OCI-LY7 (cell line): ENCODE measurements at regions not wholly inside any gene's neighbourhood (a gene's known extent, or its start where the extent isn't known, plus 50 kb on each side); places are given as distances from the start of the nearest gene placed in this dataset.

Experiments used
- BruUV-seq: library from RNA; stranded (reverse); fragments of 400-500 nt; replicated peaks from 2 replicates; lab custom pipeline; 2021; lab: Mats Ljungman, UMichigan
- CTCF ChIA-PET: fragments of 300-600 bp; sonication (Branson Sonifier 250); formaldehyde crosslinking; loops from one replicate; lab custom pipeline; 2022; ENCODE audit warnings: antibody characterized with exemption; ENCODE audit not compliant: unreplicated experiment; lab: Charles Lee
- POLR2A ChIA-PET: fragments of 300-600 bp; sonication (Branson Sonifier 250); formaldehyde crosslinking; loops from one replicate; lab custom pipeline; 2022; ENCODE audit warnings: antibody characterized with exemption; lab: Charles Lee
- DNase-seq: peaks from one replicate; pipeline ENCODE4 v3.0.0-alpha.2; 2015; ENCODE audit warnings: low spot score
- H2AFZ ChIP-seq: fragments of 200-600 bp; sonication (generic), shearing (Covaris generic); 2 replicates; pipeline ENCODE4 v1.6.1; 2014; ENCODE audit warnings: mild to moderate bottlenecking, antibody characterized with exemption, low read length, moderate library complexity
- H3K27ac ChIP-seq: fragments of 200-600 bp; sonication (generic); 2 replicates; pipeline ENCODE4 v1.5.1; 2014; ENCODE audit warnings: mixed run types, low read depth, mild to moderate bottlenecking, moderate library complexity, low read length, inconsistent platforms; ENCODE audit not compliant: poor library complexity, severe bottlenecking
- H3K36me3 ChIP-seq: fragments of 200-600 bp; sonication (generic); 2 replicates; pipeline ENCODE4 v1.6.1; 2014; ENCODE audit warnings: mild to moderate bottlenecking, antibody characterized with exemption, low read length, moderate library complexity, mixed read lengths; ENCODE audit not compliant: insufficient read depth
- H3K4me1 ChIP-seq: fragments of 200-600 bp; sonication (generic); 2 replicates; pipeline ENCODE4 v1.5.1; 2014; ENCODE audit warnings: mild to moderate bottlenecking, low read length; ENCODE audit not compliant: insufficient read depth, poor library complexity, severe bottlenecking
- H3K4me2 ChIP-seq: fragments of 200-600 bp; sonication (generic); 2 replicates; pipeline ENCODE4 v1.6.1; 2014; ENCODE audit warnings: mild to moderate bottlenecking, low read length
- H3K4me3 ChIP-seq: fragments of 200-600 bp; sonication (generic); 2 replicates; pipeline ENCODE4 v1.5.1; 2014; ENCODE audit warnings: mild to moderate bottlenecking, low read depth, low read length; ENCODE audit not compliant: poor library complexity, severe bottlenecking
- H3K79me2 ChIP-seq: fragments of 200-600 bp; sonication (generic); 2 replicates; pipeline ENCODE4 v1.6.1; 2016; ENCODE audit warnings: low read depth, mild to moderate bottlenecking, low read length, moderate library complexity, mixed read lengths; ENCODE audit not compliant: insufficient read depth
- H3K9me2 ChIP-seq: fragments of 200-600 bp; sonication (generic); 2 replicates; pipeline ENCODE4 v1.6.1; 2016; ENCODE audit warnings: mild to moderate bottlenecking, low read length, mixed read lengths; ENCODE audit not compliant: insufficient read depth
- H3K9me3 ChIP-seq: fragments of 200-600 bp; sonication (generic); 2 replicates; pipeline ENCODE4 v1.6.1; 2014; ENCODE audit warnings: mild to moderate bottlenecking, mixed run types, low read length, mixed read lengths
- H4K20me1 ChIP-seq: fragments of 200-600 bp; sonication (generic); 2 replicates; pipeline ENCODE4 v1.6.1; 2014; ENCODE audit warnings: mild to moderate bottlenecking, antibody characterized with exemption, low read length, moderate library complexity, mixed read lengths; ENCODE audit not compliant: insufficient read depth
- CTCF ChIP-seq: fragments of 200-600 bp; sonication (generic); conservative IDR thresholded peaks from 2 replicates; pipeline ENCODE4 v1.5.1; 2014; ENCODE audit warnings: mild to moderate bottlenecking, antibody characterized with exemption, low read length, moderate library complexity, mixed read lengths
- EZH2phosphoT487 ChIP-seq: fragments of 200-600 bp; sonication (generic); IDR thresholded peaks from 2 replicates; pipeline ENCODE4 v1.6.1; 2018; ENCODE audit warnings: low read depth, borderline replicate concordance, mild to moderate bottlenecking, mixed run types, antibody characterized with exemption, low read length, moderate library complexity, mixed read lengths
- intact Hi-C: fragments of 100-400 bp; cut with micrococcal nuclease; formaldehyde crosslinking; loops from one replicate; pipeline ENCODE4 v1.10.0; 2022; ENCODE audit not compliant: unreplicated experiment

- ChIA-PET CTCF (no interaction called here), POLR2A (no interaction called here)
- H4K20me1 ChIP-seq, result no peaks in the 10 kb centered on the region
- no peaks in the 10 kb centered on the region for H3K9me3 ChIP-seq
- TF ChIP-seq EZH2phosphoT487 (no peak), CTCF (no peak)
- H3K27ac ChIP-seq, result no peak overlapping the region
- no peak for DNase-seq
- BruUV-seq, result no TSS peak
- H3K79me2 ChIP-seq, result no peaks in the 10 kb centered on the region
- no peak overlapping the region for H3K4me2 ChIP-seq
- H3K4me1 ChIP-seq, result no peaks in the 10 kb centered on the region
- H3K36me3 ChIP-seq, result no peaks in the 10 kb centered on the region
- intact Hi-C loops, result no loop called here
- H2AFZ ChIP-seq, result no peak overlapping the region
- no peaks in the 10 kb centered on the region for H3K9me2 ChIP-seq
- H3K4me3 ChIP-seq, result no peak overlapping the region
Measured at GRCh38 chr22:47782328-47783075, 1020.1 kb downstream of the TBC1D22A start.

- no peak for TF ChIP-seq CTCF
- TF ChIP-seq EZH2phosphoT487, result no peak
- no peaks in the 10 kb centered on the region for H3K36me3 ChIP-seq
- no peaks in the 10 kb centered on the region for H3K9me3 ChIP-seq
- H2AFZ ChIP-seq, result no peak overlapping the region
- H3K9me2 ChIP-seq, result no peaks in the 10 kb centered on the region
- DNase-seq, result no peak
- CTCF ChIA-PET, result no interaction called here
- no peak overlapping the region for H3K4me3 ChIP-seq
- no peaks in the 10 kb centered on the region for H4K20me1 ChIP-seq
- POLR2A ChIA-PET, result no interaction called here
- H3K79me2 ChIP-seq, result no peaks in the 10 kb centered on the region
- BruUV-seq, result no TSS peak
- no peak overlapping the region for H3K27ac ChIP-seq
- no peaks in the 10 kb centered on the region for H3K4me1 ChIP-seq
- intact Hi-C loops, result no loop called here
- H3K4me2 ChIP-seq, result no peak overlapping the region
Measured at GRCh38 chr22:47781427-47782111, 1019.1 kb downstream of the TBC1D22A start.

- no peak overlapping the region for H3K4me2 ChIP-seq
- ChIA-PET POLR2A (no interaction called here), CTCF (no interaction called here)
- no TSS peak for BruUV-seq
- H2AFZ ChIP-seq, result no peak overlapping the region
- no peaks in the 10 kb centered on the region for H3K9me3 ChIP-seq
- H3K27ac ChIP-seq, result no peak overlapping the region
- no peak overlapping the region for H3K4me3 ChIP-seq
- intact Hi-C loops, result no loop called here
- no peaks in the 10 kb centered on the region for H3K9me2 ChIP-seq
- H3K36me3 ChIP-seq, result no peaks in the 10 kb centered on the region
- no peaks in the 10 kb centered on the region for H3K4me1 ChIP-seq
- no peaks in the 10 kb centered on the region for H3K79me2 ChIP-seq
- no peaks in the 10 kb centered on the region for H4K20me1 ChIP-seq
- no peak for DNase-seq
- TF ChIP-seq CTCF (no peak), EZH2phosphoT487 (no peak)
Measured at GRCh38 chr22:47781024-47781423, 1018.6 kb downstream of the TBC1D22A start.
